Motor neuron (in vitro differentiated cells): ENCODE measurements at regions not wholly inside any gene's neighbourhood (a gene's known extent, or its start where the extent isn't known, plus 50 kb on each side); places are given as distances from the start of the nearest gene placed in this dataset.

Source experiments
- ATAC-seq, 8 experiments: fragments of 200-7000 bp; cut with Tn5 transposase; replicated peaks in 6 of 8; 2 replicates each; pipeline ENCODE4 v1.8.0; 2021; ENCODE audit warnings: mild to moderate bottlenecking in 8 of 8, moderate library complexity in 8 of 8
- H3K27ac ChIP-seq, 2 donors: fragments of 250-450 bp; sonication (Bioruptor Pico); 2 replicates each; pipeline ENCODE4 v1.9.0; 2021; ENCODE audit warnings: antibody characterized with exemption in 2 of 2, mild to moderate bottlenecking in 2 of 2, moderate library complexity in 1 of 2
- H3K4me1 ChIP-seq, 2 donors: fragments of 250-450 bp; sonication (Bioruptor Pico); replicated peaks in 1 of 2; 2 replicates each; pipeline ENCODE4 v1.6.1; 2021; ENCODE audit warnings: antibody characterized with exemption in 2 of 2, mild to moderate bottlenecking in 2 of 2, moderate library complexity in 1 of 2
- H3K4me3 ChIP-seq, 5 donors: fragments of 250-450 bp; sonication (Bioruptor Pico); 2 replicates each; pipeline ENCODE4 v1.9.0; 2021; ENCODE audit warnings: antibody characterized with exemption in 5 of 5, mild to moderate bottlenecking in 5 of 5, moderate library complexity in 4 of 5
- WGBS, 10 experiments: fragments of 450-650 bp; shearing (Covaris generic); methylation state at CpG; one replicate each; pipeline ENCODE4 v1.0.0; 2022; 5-methylcytosine and 5-hydroxymethylcytosine counted together
- in situ Hi-C, 9 experiments: fragments of 400-800 bp; cut with MboI; loops; one replicate each; pipeline ENCODE4 v1.15.0; 2021; ENCODE audit warnings: low sequenced_read_pairs in 9 of 9, low pct_unique_long_range_greater_than_20kb in 2 of 9; ENCODE audit not compliant: unreplicated experiment in 9 of 9

GRCh38 chr4:108247387-108248049, 78.8 kb upstream of the LEF1 start:
- ATAC-seq: peak in 3 of 8 experiments; percentile 95 to 97 (median 95)
- WGBS, 10 experiments: 10 to 50% (median 29%) methylated on average over 1 to 3 of the region's 3 CpGs; no CpG with 5 or more reads in 1 of the 10 experiments

DNA sequence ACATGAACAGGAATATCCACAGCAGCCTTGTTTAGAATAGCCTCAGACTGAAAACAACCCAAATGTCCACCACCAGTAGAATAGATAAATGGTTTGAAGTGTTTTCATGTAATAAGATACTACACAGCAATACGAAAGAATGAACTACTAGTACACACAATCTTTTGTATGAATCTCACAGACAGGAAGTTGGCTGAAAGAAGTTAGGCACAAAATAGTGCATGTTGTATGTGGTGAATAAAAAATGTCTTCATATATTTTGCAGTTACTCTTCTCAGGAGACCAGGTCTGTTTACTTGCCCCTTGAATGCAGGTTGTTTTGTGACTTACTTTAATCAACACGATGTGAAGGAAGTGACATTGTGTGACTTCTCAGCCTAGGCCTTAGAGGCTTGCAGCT, 75.9 kb upstream of the LEF1 start:
- WGBS, 10 experiments: 14 to 100% (median 66%) methylated on average over 1 to 2 of the region's 2 CpGs; no CpG with 5 or more reads in 2 of the 10 experiments
- no peak overlapping the region for H3K27ac ChIP-seq
- H3K4me3 ChIP-seq: no peak overlapping the region
- no peak for ATAC-seq
- in situ Hi-C loops: no loop called here
- no peaks in the 10 kb centered on the region for H3K4me1 ChIP-seq

More at GRCh38 chr4:108247387-108248049, 78.8 kb upstream of the LEF1 start:
- no peaks in the 10 kb centered on the region for H3K4me1 ChIP-seq
- in situ Hi-C loops: no loop called here
- H3K4me3 ChIP-seq: no peak overlapping the region
- H3K27ac ChIP-seq: no peak overlapping the region

- no peak overlapping the region for H3K27ac ChIP-seq
- in situ Hi-C loops: no loop called here
- H3K4me1 ChIP-seq: no peaks in the 10 kb centered on the region
- no peak overlapping the region for H3K4me3 ChIP-seq
- no peak for ATAC-seq
These were observed 71.6 kb upstream of the LEF1 start for GRCh38 chr4:108240366-108240765.

GRCh38 chr4:108237693-108238092, 69.0 kb upstream of the LEF1 start:
- Histone ChIP-seq H3K27ac (no peak overlapping the region), H3K4me1 (no peaks in the 10 kb centered on the region), H3K4me3 (no peak overlapping the region)
- whole genome bisulfite sequencing, 10 experiments: 8 to 100% (median 83%) methylated on average over 1 of the region's 1 CpG; no CpG with 5 or more reads in 3 of the 10 experiments
- in situ Hi-C loops: no loop called here
- ATAC-seq: no peak

DNA sequence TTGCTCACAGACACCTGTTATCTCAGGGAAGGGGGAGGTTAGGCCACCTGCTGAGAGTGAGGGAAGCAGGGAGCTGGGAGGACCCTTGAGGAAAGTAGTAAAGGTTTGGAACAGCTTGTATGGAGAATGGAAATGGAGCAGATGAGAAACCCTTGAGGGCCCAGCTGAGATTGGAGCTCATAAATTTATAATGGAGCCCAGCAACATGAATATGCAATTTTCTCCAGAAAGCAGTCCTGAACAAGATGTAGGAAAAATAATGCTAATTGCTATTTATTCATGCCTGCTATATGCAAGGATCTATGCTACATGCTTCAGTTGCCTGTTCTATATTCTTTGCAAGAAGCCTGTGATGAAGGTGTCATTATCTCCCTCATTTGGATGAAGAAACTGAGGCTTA, 67.5 kb upstream of the LEF1 start:
- Histone ChIP-seq H3K4me1 (no peaks in the 10 kb centered on the region), H3K4me3 (no peak overlapping the region), H3K27ac (no peak overlapping the region)
- in situ Hi-C loops: no loop called here
- ATAC-seq: peak in 3 of 8 experiments; percentile 68 to 98 (median 82)

- Histone ChIP-seq H3K4me3 (no peak overlapping the region), H3K4me1 (no peaks in the 10 kb centered on the region), H3K27ac (no peak overlapping the region)
- no peak for ATAC-seq
- WGBS, 10 experiments: 17 to 100% (median 78%) methylated on average over 1 to 4 of the region's 4 CpGs
- in situ Hi-C loops: no loop called here
These were observed 59.2 kb upstream of the LEF1 start for GRCh38 chr4:108227923-108228322.

DNA sequence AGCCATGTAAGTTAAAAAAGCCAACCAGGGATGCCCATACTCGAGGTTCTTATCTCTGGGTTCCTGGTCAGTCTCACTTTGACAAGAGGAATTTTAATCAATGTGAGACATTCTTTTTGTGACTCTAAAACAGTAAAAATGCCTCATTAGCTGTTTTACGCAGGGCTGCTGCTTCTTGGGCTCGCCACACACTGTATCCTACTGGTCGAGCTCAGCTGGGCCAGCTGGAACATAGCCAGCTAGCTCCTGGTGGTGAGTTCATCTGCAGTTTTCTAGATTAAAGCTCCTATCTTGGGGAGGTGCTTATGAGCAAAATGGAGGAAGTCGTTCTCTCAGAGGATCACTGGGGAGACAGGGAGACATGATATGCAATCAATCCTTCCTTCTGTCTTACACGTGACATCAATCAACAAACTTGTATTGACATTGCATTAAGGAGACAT, 55.9 kb upstream of the LEF1 start:
- in situ Hi-C loops: no loop called here
- Histone ChIP-seq H3K27ac (no peak overlapping the region), H3K4me1 (no peaks in the 10 kb centered on the region), H3K4me3 (no peak overlapping the region)
- no peak for ATAC-seq
- WGBS, 10 experiments: 16 to 100% (median 63%) methylated on average over 2 to 6 of the region's 6 CpGs; no CpG with 5 or more reads in 3 of the 10 experiments

GRCh38 chr4:108223313-108223712, 54.6 kb upstream of the LEF1 start:
- Histone ChIP-seq H3K4me1 (no peaks in the 10 kb centered on the region), H3K27ac (no peak overlapping the region), H3K4me3 (no peak overlapping the region)
- in situ Hi-C loops: no loop called here
- no peak for ATAC-seq

DNA sequence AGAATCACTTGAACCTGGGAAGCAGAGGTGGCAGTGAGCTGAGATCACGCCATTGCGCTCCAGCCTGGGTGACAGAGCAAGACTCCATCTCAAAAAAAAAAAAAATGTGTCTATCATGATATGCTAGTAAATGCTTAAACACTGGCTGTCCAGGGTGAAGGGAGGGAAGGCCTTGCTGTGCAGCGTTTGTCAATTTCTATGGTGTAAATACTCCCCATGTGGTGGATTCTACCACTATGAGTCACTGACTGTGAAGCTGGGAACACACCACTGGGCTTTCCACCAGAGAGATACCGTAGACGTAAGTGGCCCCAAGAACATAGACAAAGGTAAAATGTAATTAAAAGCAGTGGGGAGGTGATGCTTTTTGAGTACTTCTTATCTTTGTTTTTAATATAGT, 51.3 kb upstream of the LEF1 start:
- WGBS, 10 experiments: 12 to 100% (median 95%) methylated on average over 2 to 5 of the region's 5 CpGs; no CpG with 5 or more reads in 2 of the 10 experiments

More for the DNA sequence above, 51.3 kb upstream of the LEF1 start:
- ATAC-seq: no peak
- in situ Hi-C loops: no loop called here
- Histone ChIP-seq H3K4me1 (no peaks in the 10 kb centered on the region), H3K27ac (no peak overlapping the region), H3K4me3 (no peak overlapping the region)
